Activated T-cell treated with anti-CD3 and anti-CD28 coated beads for 1 hour (primary cell): ENCODE measurements at regions not wholly inside any gene's neighbourhood (a gene's known extent, or its start where the extent isn't known, plus 50 kb on each side); places are given as distances from the start of the nearest gene placed in this dataset.

ENCODE experiments used
- DNase-seq: peaks from one replicate; pipeline ENCODE4 v3.0.0-alpha.2; 2020; ENCODE audit warnings: low read depth

GRCh38 chr3:124497487-124497886 lies 232.8 kb upstream of the UMPS start:
- DNase-seq, result no peak

GRCh38 chr3:124498891-124499290 lies 231.4 kb upstream of the UMPS start:
- DNase-seq, result no peak

GRCh38 chr3:124504332-124505059 lies 225.8 kb upstream of the UMPS start:
- DNase-seq, result no peak

- no peak for DNase-seq
Observed at GRCh38 chr3:124509884-124510283, 220.4 kb upstream of the UMPS start.

GRCh38 chr3:124510290-124510689 lies 220.0 kb upstream of the UMPS start:
- DNase-seq, result no peak

DNA sequence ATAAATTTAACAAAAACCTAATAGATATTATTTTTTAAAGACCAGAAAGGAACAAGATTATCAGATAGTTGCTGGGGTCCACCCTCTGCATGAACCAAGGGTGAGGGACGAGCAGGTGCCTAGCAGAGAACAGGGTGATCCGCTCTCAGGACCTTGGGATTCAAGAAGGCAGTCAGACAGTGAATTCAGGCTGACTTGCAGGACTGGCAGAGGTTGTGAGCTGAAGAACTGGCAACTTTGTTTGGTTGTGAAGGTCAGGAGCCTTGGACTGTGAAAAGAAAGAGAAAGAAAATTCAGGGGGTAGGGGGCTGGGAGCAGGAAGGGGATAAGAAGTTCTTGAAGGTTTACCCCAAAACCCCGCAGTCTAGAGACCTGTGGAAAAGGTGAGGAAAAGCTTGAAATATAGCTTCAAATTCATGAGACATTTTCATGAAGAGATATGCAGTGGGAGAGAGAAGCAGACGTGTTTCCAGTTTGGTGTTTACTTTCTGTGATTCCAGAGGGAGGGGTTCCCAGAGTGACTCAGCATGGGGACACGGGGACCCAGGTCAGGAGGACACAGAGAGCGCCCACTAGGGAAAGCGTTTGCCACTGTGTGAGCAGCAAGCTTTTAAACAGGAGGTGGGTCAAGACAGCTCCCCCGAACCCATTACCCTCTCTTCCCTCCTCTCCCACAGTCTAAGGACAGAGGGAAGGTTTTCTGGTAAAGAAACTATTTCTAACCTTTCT lies 217.2 kb upstream of the UMPS start:
- no peak for DNase-seq

DNA sequence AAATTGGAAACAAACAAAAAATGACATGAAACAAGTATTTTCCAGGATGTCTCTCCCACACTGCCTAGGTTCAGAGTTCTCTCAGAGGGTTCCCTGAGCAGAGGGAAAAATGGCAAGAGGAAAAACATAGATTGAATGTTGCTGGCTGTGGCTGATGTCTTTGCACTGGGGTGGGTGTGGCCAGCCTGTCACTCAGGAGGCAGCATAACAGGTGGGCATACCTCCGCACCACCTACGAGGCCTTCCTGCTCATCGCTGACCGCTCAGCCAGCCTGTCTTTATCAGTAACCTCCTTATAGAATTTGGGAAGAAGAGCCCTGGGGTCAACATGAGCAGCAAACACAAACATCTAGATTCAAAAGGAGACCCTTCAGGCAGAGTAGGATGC lies 216.6 kb upstream of the UMPS start:
- DNase-seq, result no peak

DNA sequence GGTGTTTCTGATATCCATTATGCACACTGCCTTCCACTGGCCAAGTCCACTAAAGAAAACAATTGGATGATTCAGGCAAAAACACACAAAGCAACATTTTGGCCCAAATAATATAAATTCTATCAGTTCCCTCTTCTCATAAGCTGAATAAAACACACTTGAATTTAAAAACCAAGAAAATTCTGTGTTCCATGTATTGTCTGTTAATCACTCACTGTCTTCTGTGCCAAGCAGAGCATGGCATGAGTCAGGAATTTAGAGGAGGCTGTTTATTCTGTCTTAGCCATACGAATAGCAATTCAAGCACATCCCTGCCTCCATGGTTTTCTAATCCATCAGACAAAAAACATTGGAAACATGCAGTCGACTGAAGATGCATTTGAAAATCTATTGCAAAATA lies 215.6 kb upstream of the UMPS start:
- no peak for DNase-seq

DNA sequence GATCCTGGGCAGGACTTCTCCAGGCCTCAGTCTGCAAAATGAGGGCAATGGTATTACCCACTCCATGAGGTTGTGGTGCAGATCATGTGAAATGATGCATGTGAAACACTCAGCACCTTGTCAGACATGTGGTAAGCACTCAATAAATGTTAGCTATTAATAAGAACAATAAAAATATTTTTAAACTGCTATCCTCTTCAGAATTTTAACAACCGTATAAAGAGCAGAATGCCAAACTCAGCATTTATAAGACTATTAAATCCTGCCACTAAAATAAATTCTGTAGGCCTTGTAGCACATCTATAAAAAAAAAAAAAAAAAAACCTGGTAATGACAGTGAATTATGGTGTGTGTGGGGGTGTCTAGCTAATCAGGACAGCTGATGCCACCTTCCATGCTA lies 213.9 kb upstream of the UMPS start:
- no peak for DNase-seq

DNA sequence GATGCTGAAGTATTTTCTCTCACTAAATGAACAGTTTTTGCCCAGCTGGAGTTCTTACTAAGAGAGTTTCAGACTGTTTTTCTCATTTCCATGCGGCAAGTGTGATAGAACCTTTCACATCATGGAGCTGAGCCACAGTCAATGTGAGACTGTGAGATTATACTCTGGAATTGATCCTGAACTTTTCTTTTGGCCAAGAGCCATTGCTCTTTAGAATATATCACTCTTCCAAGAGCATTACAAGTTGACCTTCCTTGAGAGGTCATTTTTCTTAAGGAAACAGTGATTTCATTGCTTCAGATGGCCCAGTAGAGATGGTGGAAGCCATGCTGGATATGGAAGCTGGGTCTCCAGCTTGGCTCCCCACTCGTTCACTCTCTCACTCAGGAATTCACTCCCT lies 212.9 kb upstream of the UMPS start:
- DNase-seq, result no peak

GRCh38 chr3:124518350-124518749 lies 211.9 kb upstream of the UMPS start:
- DNase-seq, result no peak

DNA sequence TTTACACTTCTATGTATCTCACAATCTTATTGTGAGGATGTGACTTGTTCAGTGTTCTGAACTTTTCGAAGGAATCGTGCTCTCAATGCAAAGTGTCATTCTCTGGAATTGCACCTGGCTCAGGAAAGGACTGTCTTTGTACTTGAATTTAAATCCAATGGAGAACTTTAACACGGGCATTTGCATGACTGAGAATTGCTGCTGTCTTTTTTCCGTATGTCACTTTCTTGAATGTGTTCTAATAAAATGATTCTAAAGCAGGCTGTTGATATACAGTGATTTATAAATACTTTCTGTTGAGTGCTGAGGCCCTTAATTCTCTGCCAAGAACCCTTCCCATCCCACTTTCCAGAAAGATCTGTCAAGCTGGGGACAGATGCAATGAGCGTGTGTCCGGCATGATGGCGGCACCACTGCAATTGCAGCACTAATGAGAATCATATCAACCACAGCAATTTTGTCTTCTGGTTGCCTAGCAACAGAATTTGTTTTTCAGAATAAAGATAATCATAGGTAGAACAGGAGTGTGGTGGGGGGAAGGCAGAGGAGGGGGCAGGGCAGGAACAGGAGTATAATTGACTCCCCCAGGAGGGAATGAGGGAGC lies 210.6 kb upstream of the UMPS start:
- DNase-seq, result no peak

DNA sequence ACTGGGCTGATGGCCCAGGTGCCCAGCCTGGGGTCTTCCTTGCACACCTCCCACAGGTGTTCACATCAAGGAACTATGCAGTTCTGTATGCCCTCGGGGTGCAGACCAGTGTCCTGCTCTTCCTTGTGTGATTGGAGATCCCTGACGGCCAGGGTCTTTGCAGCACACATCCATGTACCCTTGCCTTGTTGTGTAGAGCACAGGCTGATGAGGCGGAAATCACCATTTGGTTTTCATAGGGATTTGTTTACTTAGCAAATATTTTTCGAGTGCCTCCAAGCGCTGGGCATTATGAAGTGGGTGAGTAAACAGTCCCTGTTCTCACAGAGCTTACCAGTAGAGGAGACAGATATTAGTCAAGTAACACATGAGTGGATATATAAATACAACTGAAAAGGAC lies 209.3 kb upstream of the UMPS start:
- DNase-seq, result no peak

- no peak for DNase-seq
Observed at GRCh38 chr3:124522082-124522625, 208.1 kb upstream of the UMPS start.

- no peak for DNase-seq
Observed at GRCh38 chr3:124526601-124527000, 203.7 kb upstream of the UMPS start.

DNA sequence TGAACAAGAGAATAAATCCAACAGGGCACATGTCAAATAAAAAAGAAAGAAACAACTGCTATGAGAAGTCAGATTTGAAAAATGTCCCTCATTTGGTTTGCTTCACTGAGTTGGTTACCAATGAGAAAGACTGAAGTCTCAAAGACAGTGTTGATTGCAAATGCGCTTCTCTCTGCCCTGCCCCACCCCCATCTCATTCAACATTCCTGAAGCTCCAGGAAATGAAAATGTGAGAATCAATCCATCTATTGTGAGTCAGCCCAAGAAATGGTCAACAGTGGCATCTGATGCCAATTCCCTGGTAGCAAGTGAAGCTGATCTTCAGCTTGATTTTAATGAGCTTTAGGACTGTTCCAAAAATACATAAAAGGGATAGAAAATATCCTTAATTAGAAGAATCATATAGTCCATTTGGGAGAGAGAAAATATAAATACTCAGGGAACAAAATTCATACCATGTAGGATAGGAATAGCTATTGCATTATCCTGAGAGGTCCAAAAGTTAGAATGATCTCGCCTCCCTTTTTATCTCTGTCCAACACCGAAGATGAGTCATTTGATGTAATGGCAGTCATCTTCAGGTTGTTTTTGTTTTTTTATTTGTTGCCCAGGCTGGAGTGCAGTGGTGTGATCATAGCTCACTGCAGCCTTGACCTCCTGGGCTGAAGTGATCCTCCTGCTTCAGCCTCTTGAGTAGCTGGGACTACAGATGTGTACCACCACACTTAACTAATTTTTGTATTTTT lies 200.3 kb upstream of the UMPS start:
- DNase-seq, result no peak

GRCh38 chr3:124530916-124531315 lies 199.3 kb upstream of the UMPS start:
- no peak for DNase-seq

GRCh38 chr3:124532071-124532470 lies 198.2 kb upstream of the UMPS start:
- DNase-seq, result no peak

GRCh38 chr3:124535306-124535705 lies 194.9 kb upstream of the UMPS start:
- no peak for DNase-seq

DNA sequence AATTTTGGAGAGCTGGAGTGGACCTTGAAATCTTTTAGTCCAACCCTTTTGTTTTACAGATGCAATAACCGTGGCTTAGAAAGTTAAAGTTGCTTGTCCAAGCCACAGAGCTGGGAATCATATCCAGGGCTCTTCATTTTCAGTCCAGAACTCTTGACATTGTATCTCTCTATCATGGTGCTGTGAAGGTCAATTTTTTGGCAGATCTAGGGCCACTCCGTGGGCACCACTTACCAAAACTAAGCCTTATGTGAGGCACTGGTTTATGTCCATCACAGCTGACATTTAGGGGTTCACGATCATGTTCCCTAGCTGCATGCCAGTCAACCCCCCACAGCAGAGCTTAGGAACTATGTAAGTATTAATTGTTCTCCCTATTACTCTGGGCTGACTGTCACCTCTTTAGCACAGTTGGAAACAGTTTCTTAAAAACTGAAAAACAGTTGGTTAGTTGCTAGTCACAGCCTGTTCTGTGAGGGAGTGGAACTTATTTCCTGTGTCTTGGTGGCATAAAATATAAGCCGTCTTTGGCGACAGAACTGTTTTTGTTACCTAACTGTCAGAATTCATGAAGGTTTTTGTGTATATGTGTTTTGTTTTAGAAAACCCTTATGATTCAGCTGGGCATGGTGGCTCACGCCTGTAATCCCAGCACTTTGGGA lies 189.6 kb upstream of the UMPS start:
- no peak for DNase-seq

DNA sequence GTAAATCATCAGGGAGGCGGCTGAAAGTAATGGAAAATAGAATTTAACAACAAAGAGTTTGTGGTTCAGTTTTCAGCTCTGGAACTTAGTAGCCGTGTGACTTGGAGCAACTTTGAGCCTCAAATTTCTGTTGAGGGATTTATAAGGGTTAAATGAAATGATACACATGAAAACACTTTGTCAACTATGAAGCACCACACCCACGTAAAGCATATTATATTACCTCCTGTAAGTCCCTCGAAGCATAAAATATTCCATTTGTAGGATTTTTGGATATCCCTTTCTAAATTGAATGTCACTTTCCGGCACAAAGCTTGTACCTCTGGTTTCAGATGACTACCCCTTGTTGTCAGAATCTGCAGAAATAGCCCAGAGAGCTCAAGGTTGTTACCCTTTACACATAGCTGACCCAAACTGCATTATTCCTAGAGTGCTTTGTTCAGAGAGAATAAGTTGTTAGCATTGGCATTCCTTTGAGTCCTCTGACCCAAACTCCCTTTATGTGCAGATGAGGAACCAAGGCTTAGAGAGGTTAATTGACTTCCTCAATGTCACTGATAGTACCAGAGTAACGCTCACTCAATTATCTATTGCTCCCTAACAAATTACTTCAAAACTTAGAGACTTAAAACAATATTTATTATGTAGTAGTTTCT lies 187.9 kb upstream of the UMPS start:
- DNase-seq, result no peak
